AG20443 (cell line): ENCODE measurements at regions not wholly inside any gene's neighbourhood (a gene's known extent, or its start where the extent isn't known, plus 50 kb on each side); places are given as distances from the start of the nearest gene placed in this dataset.

ENCODE experiments used
- DNase-seq: peaks from one replicate; pipeline ENCODE4 v3.0.0; 2012; ENCODE audit warnings: low spot score, mixed read lengths

GRCh38 chr1:238108417-238108816, 217.7 kb upstream of the ZP4 start:
- DNase-seq: no peak

GRCh38 chr1:238107322-238107721, 216.6 kb upstream of the ZP4 start:
- DNase-seq: no peak

- no peak for DNase-seq
These were observed 214.0 kb upstream of the ZP4 start for GRCh38 chr1:238104752-238105151.

DNA sequence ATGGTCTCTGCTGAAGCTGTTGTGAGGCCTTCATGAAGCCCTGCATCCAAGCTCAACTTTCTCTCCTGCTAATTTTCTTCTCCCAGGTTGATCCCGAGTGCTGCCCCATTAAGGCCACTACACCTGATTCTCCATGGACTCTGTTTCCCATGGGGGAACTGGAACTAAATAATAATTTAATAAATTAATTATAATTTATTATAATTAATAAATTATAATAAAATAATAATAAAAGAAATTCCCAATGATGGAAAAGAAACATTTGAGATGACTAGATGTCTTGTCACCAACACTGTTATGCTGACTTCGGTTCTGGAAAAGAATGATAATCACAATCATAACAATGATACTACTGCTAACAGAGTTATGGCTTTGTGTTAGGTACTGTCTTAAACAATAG, 211.2 kb upstream of the ZP4 start:
- no peak for DNase-seq

DNA sequence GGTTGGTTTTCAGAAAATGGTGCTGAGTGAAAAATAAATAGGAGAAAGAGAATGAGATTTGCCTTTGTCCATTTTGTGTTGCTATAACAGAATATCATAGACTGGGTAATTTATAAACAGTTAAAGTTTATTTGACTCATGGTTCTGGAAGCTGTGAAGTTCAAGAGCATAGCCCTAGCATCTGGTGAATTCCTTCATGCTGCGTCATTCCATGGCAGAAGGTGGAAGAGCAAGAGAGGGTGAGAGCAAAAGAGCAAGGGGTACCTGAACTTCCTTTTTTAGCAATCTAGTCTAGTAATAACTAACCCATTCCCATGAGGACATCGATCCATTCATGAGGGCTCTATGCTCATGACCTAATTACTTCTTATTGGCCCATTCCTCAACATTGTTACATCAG, 209.1 kb upstream of the ZP4 start:
- no peak for DNase-seq

DNA sequence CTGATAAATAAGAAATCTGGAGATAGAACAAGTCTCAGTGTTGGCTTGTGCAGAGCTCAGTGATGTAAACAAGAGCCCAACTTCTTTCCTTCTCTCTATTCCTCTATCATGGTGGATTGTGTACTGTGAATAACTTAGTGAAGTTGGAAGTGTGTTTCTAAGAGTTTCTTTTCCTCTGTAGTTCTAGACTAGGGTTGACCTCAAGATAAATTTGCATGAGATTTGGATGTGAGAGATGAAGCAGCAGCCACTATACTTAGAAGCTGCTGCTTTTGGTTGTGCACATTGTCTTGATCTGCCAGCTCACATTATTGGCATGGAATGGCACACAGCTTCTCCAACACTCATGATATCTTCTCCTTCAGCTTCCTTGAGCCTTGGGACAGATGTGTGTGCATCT, 198.9 kb upstream of the ZP4 start:
- no peak for DNase-seq

GRCh38 chr1:238088560-238089290, 198.0 kb upstream of the ZP4 start:
- DNase-seq: no peak

- no peak for DNase-seq
These were observed 183.3 kb upstream of the ZP4 start for GRCh38 chr1:238073991-238074390.

DNA sequence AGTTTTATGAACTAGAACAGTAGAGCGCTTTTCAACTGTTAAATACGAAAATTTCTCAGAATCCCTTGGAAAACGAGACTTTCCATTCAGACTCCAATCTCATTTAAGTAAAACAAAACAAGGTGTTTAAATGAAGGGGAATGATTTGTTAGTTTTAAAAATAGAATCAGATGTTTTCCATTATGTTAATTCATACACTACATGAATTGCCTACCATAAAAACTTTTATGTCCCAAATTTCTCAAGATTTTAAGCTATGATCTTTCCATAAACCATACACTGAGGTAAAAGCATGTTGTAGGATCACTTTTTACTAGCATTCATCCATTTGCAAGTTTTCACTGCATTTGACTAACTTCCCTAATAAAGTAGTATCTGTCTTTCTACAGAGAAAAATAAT, 180.3 kb upstream of the ZP4 start:
- DNase-seq: no peak

DNA sequence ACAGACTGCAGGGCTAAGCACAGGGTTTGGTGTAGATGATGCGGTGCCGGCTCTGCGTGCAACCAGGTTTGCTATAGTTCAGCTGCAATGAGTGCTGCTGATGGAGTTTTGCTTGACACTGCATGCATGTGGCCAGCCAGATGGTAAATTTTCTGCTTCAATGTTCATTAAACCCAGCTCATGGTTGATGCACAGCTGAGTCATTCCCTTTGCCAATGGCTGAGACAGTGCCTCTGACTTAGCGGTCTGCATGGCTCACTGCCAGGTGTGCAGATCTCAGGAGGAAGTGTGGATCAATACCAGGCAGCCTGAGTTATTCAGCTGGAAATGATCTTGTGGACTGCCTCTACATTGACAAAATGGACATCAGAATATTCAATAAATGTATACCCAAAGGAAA, 172.7 kb upstream of the ZP4 start:
- no peak for DNase-seq

DNA sequence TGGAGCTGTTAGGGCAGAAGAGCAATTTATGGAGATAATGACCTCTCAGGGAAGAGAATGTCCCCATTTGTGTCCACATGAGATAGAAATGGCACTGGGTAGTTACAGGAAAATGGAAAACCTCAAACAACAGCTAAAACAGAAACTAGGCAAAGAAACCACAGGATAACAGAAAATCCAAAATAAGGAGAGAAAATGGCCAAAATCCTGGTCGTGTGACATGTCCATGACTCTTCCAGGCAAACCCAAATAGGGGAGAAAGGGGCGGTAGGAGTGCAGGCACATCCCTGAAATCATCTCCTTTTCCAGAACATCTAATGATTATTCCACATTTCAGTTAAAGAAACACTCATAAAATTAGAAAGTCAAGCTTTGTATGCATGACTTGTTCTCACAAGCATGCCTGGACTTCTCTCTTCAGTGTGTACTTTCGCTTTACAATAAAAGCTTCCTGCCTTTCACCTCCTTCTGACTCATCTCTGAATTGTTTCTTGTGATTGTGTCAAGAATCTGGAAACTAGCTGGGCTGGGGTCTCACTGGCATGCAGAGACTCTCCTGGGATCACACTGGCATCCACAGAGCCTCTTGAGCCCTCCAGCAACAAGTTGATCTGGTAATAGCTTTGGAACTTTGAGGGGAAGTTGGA, 171.4 kb upstream of the ZP4 start:
- DNase-seq: no peak

GRCh38 chr1:238060061-238060460, 169.3 kb upstream of the ZP4 start:
- no peak for DNase-seq

GRCh38 chr1:238052496-238053266, 162.0 kb upstream of the ZP4 start:
- no peak for DNase-seq

DNA sequence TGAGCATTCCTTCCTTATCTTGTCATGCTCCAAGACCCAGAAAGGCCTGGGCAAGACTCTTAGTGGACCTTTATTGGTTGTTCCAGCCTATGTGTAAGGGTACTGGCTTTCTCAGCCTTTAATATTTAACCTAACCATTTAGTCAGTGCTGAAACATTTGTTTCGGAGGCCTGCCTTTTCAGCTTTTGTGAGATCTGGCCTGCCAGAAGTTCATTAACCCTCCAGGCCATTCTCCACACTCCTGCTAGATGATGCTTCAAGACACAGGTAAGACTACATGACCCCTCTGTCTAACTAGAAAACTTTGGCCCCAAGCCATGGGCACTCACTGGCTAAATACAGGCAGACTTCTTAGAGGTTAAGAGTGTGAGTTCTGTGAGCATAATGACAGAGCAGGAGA, 138.4 kb upstream of the ZP4 start:
- no peak for DNase-seq

- DNase-seq: no peak
These were observed 136.6 kb upstream of the ZP4 start for GRCh38 chr1:238027366-238027765.

DNA sequence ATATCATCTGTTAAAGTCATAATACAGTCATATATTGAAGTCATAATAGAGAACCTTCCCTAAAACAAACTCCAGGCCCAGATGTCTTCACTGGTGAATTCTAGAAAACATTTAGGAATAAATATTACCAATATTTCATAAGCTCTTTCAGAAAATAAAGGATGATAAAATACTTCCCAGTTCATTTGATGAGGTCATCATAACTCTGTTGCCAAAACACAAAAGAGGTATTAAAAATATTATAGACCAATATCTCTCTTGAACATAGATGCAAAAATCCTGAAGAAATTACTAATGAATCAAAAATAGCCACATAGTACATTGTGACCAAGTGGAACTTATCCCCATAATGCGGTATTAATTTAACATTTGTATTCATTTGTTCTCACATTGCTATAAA, 132.4 kb upstream of the ZP4 start:
- no peak for DNase-seq

- DNase-seq: no peak
These were observed 127.5 kb upstream of the ZP4 start for GRCh38 chr1:238018214-238018613.

DNA sequence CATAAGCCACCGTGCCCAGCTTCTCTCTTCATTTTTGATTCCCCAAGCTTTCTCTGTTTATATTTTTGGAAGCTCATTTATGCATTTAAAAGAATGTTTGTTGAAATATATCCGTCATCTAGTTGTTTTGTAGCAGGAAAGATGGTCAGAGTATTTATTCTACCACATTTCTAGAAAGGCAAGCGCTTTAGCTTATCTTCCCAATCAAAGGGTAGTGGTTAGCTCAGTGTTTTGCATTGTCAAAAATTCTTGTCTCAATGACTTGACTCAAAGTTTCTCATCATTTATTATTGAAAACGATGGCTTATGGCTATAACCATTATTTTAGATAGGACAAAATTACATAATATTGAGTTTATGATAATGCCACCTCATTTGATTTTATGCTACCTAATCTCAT, 116.1 kb upstream of the ZP4 start:
- no peak for DNase-seq

- DNase-seq: no peak
These were observed 114.4 kb upstream of the ZP4 start for GRCh38 chr1:238005116-238005515.

- no peak for DNase-seq
These were observed 111.1 kb upstream of the ZP4 start for GRCh38 chr1:238001818-238002217.

- DNase-seq: no peak
These were observed 108.8 kb upstream of the ZP4 start for GRCh38 chr1:237999426-238000052.

- no peak for DNase-seq
These were observed 107.9 kb upstream of the ZP4 start for GRCh38 chr1:237998581-237998980.

DNA sequence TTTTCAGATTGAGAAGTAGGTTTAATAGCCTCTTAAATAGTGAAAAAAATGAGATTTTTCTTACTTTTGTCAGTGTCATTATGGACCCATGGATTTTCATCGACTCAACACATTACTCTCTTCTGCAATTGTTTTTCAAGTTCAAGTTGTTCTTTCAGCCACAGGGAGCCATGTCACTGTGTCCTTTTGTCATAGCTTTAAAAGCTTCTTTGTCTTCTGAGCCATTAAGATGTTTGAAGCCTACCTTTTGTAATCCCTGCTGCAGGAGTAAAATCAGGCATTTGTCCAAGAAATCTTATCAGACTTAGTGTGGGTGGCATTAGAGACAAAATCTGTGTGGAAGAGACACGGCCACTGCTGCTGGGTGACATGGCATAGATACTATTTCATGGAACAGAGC, 92.8 kb upstream of the ZP4 start:
- DNase-seq: no peak
